G401 (cell line): ENCODE measurements at regions not wholly inside any gene's neighbourhood (a gene's known extent, or its start where the extent isn't known, plus 50 kb on each side); places are given as distances from the start of the nearest gene placed in this dataset.
A peak's percentile ranks its signal among the peaks of the same experiment; 100 is the strongest.
"Not testable (repeated sequence)": the region's sequence is repeated elsewhere in the genome, so short reads cannot be mapped to it uniquely, and the experiment has no call there.

Source experiments
- DNase-seq: peaks from one replicate; pipeline ENCODE4 v3.0.0-alpha.2; 2015; ENCODE audit warnings: low spot score
- in situ Hi-C: cut with HindIII; loops from 2 replicates; pipeline ENCODE4 v1.10.0; 2016; ENCODE audit warnings: low sequenced_read_pairs, mixed read lengths

GRCh38 chr22:48923165-48923865 lies 904.4 kb downstream of the BRD1 start:
- in situ Hi-C loops = no loop called here
- peak; percentile 80 for DNase-seq

- in situ Hi-C loops = no loop called here
- no peak for DNase-seq
These were observed 906.2 kb downstream of the BRD1 start for GRCh38 chr22:48921411-48921903.

GRCh38 chr22:48920776-48921241 lies 906.9 kb downstream of the BRD1 start:
- DNase-seq = no peak
- in situ Hi-C loops = no loop called here

GRCh38 chr22:48919851-48920589 lies 907.7 kb downstream of the BRD1 start:
- in situ Hi-C loops = no loop called here
- no peak for DNase-seq

GRCh38 chr22:48919187-48919590 lies 908.5 kb downstream of the BRD1 start:
- in situ Hi-C loops = no loop called here
- no peak for DNase-seq

GRCh38 chr22:48918585-48919186 lies 909.0 kb downstream of the BRD1 start:
- no peak for DNase-seq
- in situ Hi-C loops = no loop called here

GRCh38 chr22:48912356-48913066 lies 915.2 kb downstream of the BRD1 start:
- in situ Hi-C loops, DNase-seq: not testable (repeated sequence)

- DNase-seq, in situ Hi-C loops: not testable (repeated sequence)
These were observed 916.0 kb downstream of the BRD1 start for GRCh38 chr22:48911647-48912046.

GRCh38 chr22:48911067-48911466 lies 916.6 kb downstream of the BRD1 start:
- in situ Hi-C loops, DNase-seq: not testable (repeated sequence)

- DNase-seq = no peak
- in situ Hi-C loops = no loop called here
These were observed 919.1 kb downstream of the BRD1 start for GRCh38 chr22:48908547-48908946.

- in situ Hi-C loops = no loop called here
- no peak for DNase-seq
These were observed 920.1 kb downstream of the BRD1 start for GRCh38 chr22:48907591-48907990.

- in situ Hi-C loops = no loop called here
- DNase-seq = no peak
These were observed 921.3 kb downstream of the BRD1 start for GRCh38 chr22:48906216-48906835.

GRCh38 chr22:48905206-48905975 lies 922.3 kb downstream of the BRD1 start:
- in situ Hi-C loops = no loop called here
- no peak for DNase-seq

GRCh38 chr22:48902983-48903650 lies 924.6 kb downstream of the BRD1 start:
- in situ Hi-C loops = no loop called here
- no peak for DNase-seq

- in situ Hi-C loops = no loop called here
- DNase-seq = no peak
These were observed 925.4 kb downstream of the BRD1 start for GRCh38 chr22:48902001-48902869.

GRCh38 chr22:48901324-48901723 lies 926.3 kb downstream of the BRD1 start:
- DNase-seq = no peak
- in situ Hi-C loops = no loop called here

GRCh38 chr22:48900626-48901025 lies 927.0 kb downstream of the BRD1 start:
- DNase-seq = no peak
- in situ Hi-C loops = no loop called here
